GM23338 (cell line): ENCODE measurements at regions not wholly inside any gene's neighbourhood (a gene's known extent, or its start where the extent isn't known, plus 50 kb on each side); places are given as distances from the start of the nearest gene placed in this dataset.

Source experiments
- ATAC-seq: fragments of 200-7000 bp; cut with Tn5 transposase; 3 replicates; pipeline ENCODE4 v1.9.1; 2020
- DNase-seq: peaks from one replicate; pipeline ENCODE4 v3.0.0-alpha.2; 2015; ENCODE audit warnings: low spot score
- H2AFZ ChIP-seq: fragments of 200-600 bp; sonication (generic); 2 replicates; pipeline ENCODE4 v1.8.0; 2016; ENCODE audit warnings: antibody characterized with exemption, mild to moderate bottlenecking, moderate library complexity
- H3F3A ChIP-seq: fragments of 200-600 bp; sonication (generic); replicated peaks from 2 replicates; pipeline ENCODE4 v1.8.0; 2017; ENCODE audit warnings: antibody characterized with exemption, mixed run types, low read depth
- H3K27ac ChIP-seq: fragments of 200-600 bp; sonication (generic); 2 replicates; pipeline ENCODE4 v1.6.1; 2016; ENCODE audit warnings: low read depth
- H3K27me3 ChIP-seq: fragments of 200-600 bp; sonication (generic); 2 replicates; pipeline ENCODE4 v1.8.0; 2016; ENCODE audit warnings: mild to moderate bottlenecking, mixed run types, moderate library complexity; ENCODE audit not compliant: insufficient read depth
- H3K36me3 ChIP-seq: fragments of 200-600 bp; sonication (generic); 2 replicates; pipeline ENCODE4 v1.8.0; 2016; ENCODE audit warnings: mild to moderate bottlenecking; ENCODE audit not compliant: insufficient read depth
- H3K4me1 ChIP-seq: fragments of 200-600 bp; sonication (generic); 2 replicates; pipeline ENCODE4 v1.8.0; 2016; ENCODE audit warnings: mild to moderate bottlenecking, moderate library complexity; ENCODE audit not compliant: insufficient read depth
- H3K4me2 ChIP-seq: fragments of 200-600 bp; sonication (generic); 2 replicates; pipeline ENCODE4 v1.7.1; 2017; ENCODE audit warnings: mixed run types
- H3K4me3 ChIP-seq: fragments of 200-600 bp; sonication (generic); 2 replicates; pipeline ENCODE4 v1.6.1; 2016; ENCODE audit warnings: mixed run types
- H3K79me2 ChIP-seq: fragments of 200-600 bp; sonication (generic); replicated peaks from 2 replicates; pipeline ENCODE4 v1.8.0; 2017; ENCODE audit warnings: mild to moderate bottlenecking; ENCODE audit not compliant: insufficient read depth
- H3K9me2 ChIP-seq: fragments of 200-600 bp; sonication (generic); 2 replicates; pipeline ENCODE4 v1.8.0; 2017; ENCODE audit not compliant: insufficient read depth
- H4K20me1 ChIP-seq: fragments of 200-600 bp; sonication (generic); replicated peaks from 2 replicates; pipeline ENCODE4 v1.8.0; 2017; ENCODE audit warnings: mild to moderate bottlenecking; ENCODE audit not compliant: insufficient read depth
- H3K27ac Mint-ChIP-seq: 2 replicates; pipeline ENCODE4 v1.8.0; 2020; ENCODE audit warnings: inconsistent platforms, mild to moderate bottlenecking, moderate library complexity, mixed read lengths
- H3K27me3 Mint-ChIP-seq: 3 replicates; pipeline ENCODE4 v1.8.0; 2022; ENCODE audit warnings: low read depth, mild to moderate bottlenecking, moderate library complexity, mixed read lengths, inconsistent platforms; ENCODE audit not compliant: insufficient read depth, poor library complexity
- H3K36me3 Mint-ChIP-seq: 3 replicates; pipeline ENCODE4 v1.8.0; 2021; ENCODE audit warnings: low read depth, mild to moderate bottlenecking, inconsistent platforms, moderate library complexity, mixed read lengths
- H3K4me1 Mint-ChIP-seq: 3 replicates; pipeline ENCODE4 v1.8.0; 2020; ENCODE audit warnings: mild to moderate bottlenecking, inconsistent platforms, mixed read lengths
- H3K4me3 Mint-ChIP-seq: 3 replicates; pipeline ENCODE4 v1.8.0; 2021; ENCODE audit warnings: moderate library complexity, mild to moderate bottlenecking, inconsistent platforms, mixed read lengths
- H3K9me3 Mint-ChIP-seq: 3 replicates; pipeline ENCODE4 v1.8.0; 2020; ENCODE audit warnings: moderate library complexity, mild to moderate bottlenecking, inconsistent platforms, mixed read lengths
- CREB1 ChIP-seq: fragments of 250-450 bp; sonication (Bioruptor Pico); IDR thresholded peaks from 2 replicates; pipeline ENCODE4 v1.5.0; 2020; ENCODE audit warnings: low read depth, mild to moderate bottlenecking, moderate library complexity
- CTCF ChIP-seq, 2 experiments: fragments of 200-600 bp in 1 of 2; sonication (generic) in 1 of 2; conservative IDR thresholded peaks; 2 replicates each; pipeline versions ENCODE4 v1.5.1 to v1.6.1; 2016 to 2017; ENCODE audit warnings: antibody characterized with exemption in 2 of 2, low read depth in 2 of 2, mild to moderate bottlenecking in 2 of 2, moderate library complexity in 1 of 2
- EZH2 ChIP-seq: fragments of 200-600 bp; sonication (generic); IDR thresholded peaks from one replicate; pipeline ENCODE4 v1.8.0; 2017; ENCODE audit warnings: antibody characterized with exemption, mild to moderate bottlenecking, low read depth; ENCODE audit not compliant: unreplicated experiment
- EZH2phosphoT487 ChIP-seq: fragments of 200-600 bp; sonication (generic); IDR thresholded peaks from one replicate; pipeline ENCODE4 v1.8.1; 2018; ENCODE audit warnings: antibody characterized with exemption; ENCODE audit not compliant: unreplicated experiment
- NANOG ChIP-seq: IDR thresholded peaks from 2 replicates; pipeline ENCODE4 v1.6.1; 2016; ENCODE audit warnings: antibody characterized with exemption, borderline replicate concordance
- POLR2AphosphoS5 ChIP-seq: IDR thresholded peaks from 2 replicates; pipeline ENCODE4 v1.6.1; 2016; ENCODE audit warnings: antibody characterized with exemption, low read depth
- REST ChIP-seq: IDR thresholded peaks from one replicate; pipeline ENCODE4 v1.6.1; 2018; ENCODE audit warnings: antibody characterized with exemption; ENCODE audit not compliant: unreplicated experiment
- STAT1 ChIP-seq: IDR thresholded peaks from one replicate; pipeline ENCODE4 v1.6.1; 2016; ENCODE audit warnings: antibody characterized with exemption; ENCODE audit not compliant: unreplicated experiment
- ZNF331 ChIP-seq: fragments of 250-450 bp; sonication (Bioruptor Pico); IDR thresholded peaks from 2 replicates; pipeline ENCODE4 v1.5.0; 2020; ENCODE audit warnings: low read depth, mild to moderate bottlenecking, moderate library complexity

GRCh38 chr6:139832493-139833305 is 458.3 kb upstream of the CITED2 start (continued):
- TF ChIP-seq NANOG (no peak), ZNF331 (CRISPR knock-in tag) (no peak), EZH2phosphoT487 (no peak), STAT1 (no peak), REST (no peak)

- ATAC-seq, result no peak
- Histone ChIP-seq H3K36me3 (no peaks in the 10 kb centered on the region), H3K79me2 (no peaks in the 10 kb centered on the region), H3K4me1 (no peaks in the 10 kb centered on the region), H3K4me2 (no peak overlapping the region), H3K4me3 (no peak overlapping the region), H3K27me3 (no peaks in the 10 kb centered on the region), H3F3A (no peaks in the 10 kb centered on the region), H3K9me2 (no peaks in the 10 kb centered on the region), H4K20me1 (no peaks in the 10 kb centered on the region), H3K27ac (no peak overlapping the region), H2AFZ (no peak overlapping the region)
- no peaks in the 10 kb centered on the region for H3K4me1 Mint-ChIP-seq
- no peak overlapping the region for H3K4me3 Mint-ChIP-seq
- DNase-seq, result no peak
- no peaks in the 10 kb centered on the region for H3K9me3 Mint-ChIP-seq
- no peak for TF ChIP-seq POLR2AphosphoS5
- H3K27ac Mint-ChIP-seq, result no peak overlapping the region
- H3K27me3 Mint-ChIP-seq, result peaks cover 2% of the 10 kb centered on the region
- no peaks in the 10 kb centered on the region for H3K36me3 Mint-ChIP-seq
These were observed 455.1 kb upstream of the CITED2 start for GRCh38 chr6:139829576-139829975.

GRCh38 chr6:139828751-139829519 is 454.5 kb upstream of the CITED2 start:
- H3K27me3 Mint-ChIP-seq, result peaks cover 2% of the 10 kb centered on the region
- no peaks in the 10 kb centered on the region for H3K36me3 ChIP-seq
- H4K20me1 ChIP-seq, result no peaks in the 10 kb centered on the region
- no peaks in the 10 kb centered on the region for H3K36me3 Mint-ChIP-seq
- no peak overlapping the region for H3K27ac ChIP-seq
- H3K4me3 Mint-ChIP-seq, result no peak overlapping the region
- H3F3A ChIP-seq, result no peaks in the 10 kb centered on the region
- no peak overlapping the region for H2AFZ ChIP-seq
- H3K27ac Mint-ChIP-seq, result no peak overlapping the region
- H3K9me3 Mint-ChIP-seq, result no peaks in the 10 kb centered on the region
- DNase-seq, result no peak
- peaks cover 3% of the 10 kb centered on the region; the same call in 1 of the 2 replicates for H3K9me2 ChIP-seq
- no peaks in the 10 kb centered on the region for H3K27me3 ChIP-seq
- H3K79me2 ChIP-seq, result no peaks in the 10 kb centered on the region
- no peak overlapping the region for H3K4me2 ChIP-seq
- H3K4me1 ChIP-seq, result no peaks in the 10 kb centered on the region
- no peak overlapping the region for H3K4me3 ChIP-seq
- ATAC-seq, result no peak
- H3K4me1 Mint-ChIP-seq, result no peaks in the 10 kb centered on the region
- no peak for TF ChIP-seq EZH2phosphoT487
- no peak for TF ChIP-seq EZH2
- no peak for TF ChIP-seq CREB1 (CRISPR knock-in tag)
- TF ChIP-seq CTCF (conservative IDR thresholded peaks at IDR 0.05; ENCODE audit: low read depth in 2 of 2), result no peak
